Posterior cingulate gyrus (tissue), 11 donors: ENCODE measurements at regions not wholly inside any gene's neighbourhood (a gene's known extent, or its start where the extent isn't known, plus 50 kb on each side); places are given as distances from the start of the nearest gene placed in this dataset.

Experiments used
- DNase-seq, 10 donors: peaks; one replicate each; pipeline versions ENCODE4 v3.0.0 to v3.0.0-alpha.2; 2020 to 2021; ENCODE audit warnings: mixed read lengths in 3 of 10
- intact Hi-C: fragments of 100-400 bp; cut with DNase I; formaldehyde crosslinking; loops from one replicate; pipeline ENCODE4 v1.15.1; 2023

GRCh38 chr21:35672313-35672712, 388.0 kb downstream of the SETD4 start:
- DNase-seq, result no peak
- intact Hi-C loops, result no loop called here

DNA sequence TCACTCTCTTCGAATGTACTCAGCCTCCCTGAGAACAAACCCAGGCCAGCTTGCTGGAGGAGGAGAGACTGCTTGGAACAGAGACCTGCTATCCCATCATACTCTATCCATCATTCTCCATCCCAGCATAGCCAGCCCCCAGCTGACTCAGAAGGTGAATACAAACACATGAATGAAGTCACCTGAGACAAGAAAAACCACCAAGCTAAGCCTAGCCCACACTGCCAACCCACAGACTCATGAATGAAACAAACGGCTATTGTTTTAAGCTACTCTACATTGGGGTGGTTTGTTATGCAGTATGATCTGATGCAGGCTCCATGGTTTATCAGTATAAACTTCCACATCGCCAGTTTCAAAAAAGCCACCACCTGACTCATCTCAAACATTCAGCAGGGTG, 395.6 kb downstream of the SETD4 start:
- DNase-seq, result no peak
- intact Hi-C loops, result no loop called here

- intact Hi-C loops, result no loop called here
- DNase-seq, result no peak
These were observed 396.3 kb downstream of the SETD4 start for GRCh38 chr21:35663856-35664606.

GRCh38 chr21:35658242-35658641, 402.1 kb downstream of the SETD4 start:
- intact Hi-C loops, result no loop called here
- DNase-seq, result no peak

DNA sequence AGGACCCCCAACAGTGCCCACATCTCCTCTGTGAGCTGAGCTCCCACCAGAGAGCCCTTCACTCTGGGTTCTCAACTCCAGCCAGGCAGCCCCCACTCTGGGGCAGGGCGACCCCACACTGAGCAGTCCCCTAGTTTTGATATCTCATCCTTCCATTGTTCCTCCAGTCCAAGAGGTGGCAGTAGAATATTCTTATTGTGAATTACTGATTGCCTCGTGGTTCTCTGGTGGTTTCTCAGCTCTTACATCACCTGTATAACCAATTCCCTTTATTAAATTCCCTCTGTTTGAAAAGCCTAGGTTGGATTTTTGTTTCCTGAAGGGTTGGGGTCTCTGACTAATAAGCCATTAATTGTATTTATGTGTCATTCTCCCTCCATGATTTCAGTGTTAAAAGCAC, 407.5 kb downstream of the SETD4 start:
- intact Hi-C loops, result no loop called here
- no peak for DNase-seq

- intact Hi-C loops, result no loop called here
- DNase-seq, result no peak
These were observed 408.1 kb downstream of the SETD4 start for GRCh38 chr21:35652196-35652595.

- intact Hi-C loops, result no loop called here
- DNase-seq, result no peak
These were observed 409.1 kb downstream of the SETD4 start for GRCh38 chr21:35651196-35651595.

DNA sequence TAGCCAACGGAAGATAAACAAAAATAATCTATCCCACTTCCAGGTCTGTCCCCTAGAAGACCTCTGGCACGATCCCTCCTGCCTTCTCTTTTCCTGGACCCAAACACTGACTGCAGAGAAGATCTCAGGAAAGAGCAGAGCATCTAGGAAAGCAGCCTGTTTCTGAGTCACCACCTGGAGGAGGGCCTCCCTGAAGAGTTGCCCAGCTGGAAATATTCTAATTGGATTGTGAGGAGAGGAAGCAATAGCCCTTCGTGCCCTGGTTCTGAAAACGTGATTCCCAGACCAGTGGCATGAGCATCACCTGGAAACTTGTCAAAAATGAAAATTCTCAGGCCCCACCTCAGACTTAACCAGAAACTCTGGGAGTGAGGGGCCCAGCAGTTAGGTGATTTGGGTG, 411.1 kb downstream of the SETD4 start:
- no peak for DNase-seq
- intact Hi-C loops, result no loop called here

GRCh38 chr21:35648512-35648911, 411.8 kb downstream of the SETD4 start:
- DNase-seq, result no peak
- intact Hi-C loops, result no loop called here

DNA sequence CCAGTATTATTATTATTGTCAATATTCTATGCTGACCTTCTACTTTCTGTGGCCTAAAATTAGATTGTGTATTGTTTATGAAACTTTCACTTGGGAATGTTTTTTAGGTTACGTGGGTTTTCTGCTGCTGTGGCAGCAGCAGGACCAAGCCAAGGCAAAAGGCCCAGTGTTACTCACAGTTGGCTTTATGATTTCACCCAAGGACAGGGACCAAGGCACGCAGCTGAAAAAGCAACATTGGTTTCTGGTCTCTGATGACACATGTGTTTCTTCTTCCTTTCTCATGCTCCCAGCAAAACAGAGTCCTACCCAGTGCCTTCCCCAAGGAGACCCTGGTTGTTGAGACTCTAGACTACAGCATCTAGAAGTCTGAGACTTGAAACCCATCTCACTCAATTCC, 413.7 kb downstream of the SETD4 start:
- intact Hi-C loops, result no loop called here
- no peak for DNase-seq

- intact Hi-C loops, result no loop called here
These were observed 414.3 kb downstream of the SETD4 start for GRCh38 chr21:35645991-35646390.

DNA sequence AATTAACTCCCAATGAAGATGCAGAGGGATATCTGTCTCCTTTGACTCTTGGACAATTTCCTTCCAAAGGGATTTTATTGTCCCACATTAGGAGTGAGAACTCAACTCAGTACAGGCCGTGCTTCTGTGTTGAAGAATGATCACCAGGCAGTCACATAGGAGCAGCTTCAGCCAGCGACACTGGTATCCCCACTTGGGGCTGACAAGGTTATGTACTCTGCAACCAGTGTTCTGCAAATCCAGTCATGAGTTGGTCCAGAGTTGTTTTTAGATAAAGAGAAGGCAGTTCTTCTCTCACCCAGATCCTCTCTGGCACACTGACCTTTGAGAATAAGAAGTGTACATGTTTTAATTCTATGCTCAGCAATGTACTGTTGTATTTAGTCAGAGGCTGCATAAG, 415.8 kb downstream of the SETD4 start:
- intact Hi-C loops, result no loop called here
- DNase-seq, result no peak

More at GRCh38 chr21:35645991-35646390, 414.3 kb downstream of the SETD4 start:
- no peak for DNase-seq

DNA sequence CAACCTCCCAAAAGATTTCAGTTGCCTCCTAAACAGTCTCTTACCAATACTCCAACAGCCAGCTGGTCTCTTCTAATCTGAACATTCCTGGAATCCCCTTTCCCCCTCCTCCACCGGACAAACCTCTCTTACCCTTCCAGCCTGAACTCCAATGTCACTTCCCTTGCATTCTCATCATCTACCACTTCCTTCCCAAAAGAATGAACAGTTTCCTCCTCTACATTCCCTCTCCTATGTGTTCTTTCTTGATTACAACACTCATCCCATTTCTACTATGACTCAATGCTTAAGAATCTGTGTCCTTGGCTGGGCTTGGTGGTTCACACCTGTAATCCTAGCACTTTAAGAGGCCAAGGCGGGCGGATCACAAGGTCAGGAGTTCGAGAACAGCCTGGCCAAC, 417.1 kb downstream of the SETD4 start:
- no peak for DNase-seq
- intact Hi-C loops, result no loop called here

DNA sequence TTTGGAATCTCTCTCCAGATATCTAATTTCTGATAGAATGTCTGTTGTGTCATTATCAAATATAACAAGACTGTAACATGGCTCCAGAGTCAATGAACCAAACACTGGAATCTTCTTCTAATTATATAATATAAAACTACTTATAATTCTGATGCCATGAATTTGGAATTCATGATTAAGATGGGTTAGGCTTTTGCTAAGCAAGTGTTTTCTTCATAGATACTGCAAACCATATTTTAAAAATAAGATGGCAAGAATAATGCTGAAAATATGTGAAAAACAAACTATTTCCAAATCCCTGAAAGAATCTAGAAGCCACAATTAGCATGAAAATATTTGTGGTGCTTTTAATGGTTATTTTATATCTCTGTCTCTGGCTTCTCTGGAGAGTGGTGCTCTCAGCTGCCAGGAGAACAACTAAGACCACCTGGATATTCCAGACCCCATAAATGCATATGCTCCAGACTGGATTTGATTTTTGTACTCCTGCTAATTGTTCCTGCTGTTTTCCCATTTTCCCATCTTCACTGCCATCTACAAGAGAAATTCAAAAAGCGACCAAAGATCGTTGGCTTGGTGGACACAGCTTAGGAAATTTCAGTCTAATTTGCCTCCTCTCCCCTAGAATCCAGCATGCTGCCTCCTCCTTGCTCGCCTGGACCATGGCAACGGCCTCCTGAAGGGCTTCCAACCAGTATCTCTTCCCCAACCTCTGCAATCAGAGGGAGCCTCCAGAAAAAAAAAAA, 418.9 kb downstream of the SETD4 start:
- intact Hi-C loops, result no loop called here

DNA sequence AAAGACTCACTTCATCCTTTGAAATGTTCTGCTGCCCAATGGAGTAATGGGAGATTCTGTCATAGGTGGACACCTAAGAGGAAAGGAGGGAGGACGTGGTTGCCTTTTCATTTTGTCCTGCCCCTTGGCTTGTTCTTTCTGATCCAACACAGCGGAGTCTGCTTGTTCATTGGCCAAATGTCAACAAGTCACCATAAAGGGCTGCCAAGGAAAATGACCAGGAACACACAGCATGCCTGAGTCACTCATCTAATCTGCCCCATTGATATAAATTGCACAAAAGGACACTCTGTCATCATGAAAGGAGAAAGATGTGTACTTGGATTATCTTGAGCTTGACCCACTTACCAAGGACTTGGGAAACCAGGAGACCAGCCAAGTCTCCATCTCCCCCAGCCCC, 422.9 kb downstream of the SETD4 start:
- no peak for DNase-seq
- intact Hi-C loops, result no loop called here

More for the DNA sequence above, 418.9 kb downstream of the SETD4 start:
- no peak for DNase-seq

DNA sequence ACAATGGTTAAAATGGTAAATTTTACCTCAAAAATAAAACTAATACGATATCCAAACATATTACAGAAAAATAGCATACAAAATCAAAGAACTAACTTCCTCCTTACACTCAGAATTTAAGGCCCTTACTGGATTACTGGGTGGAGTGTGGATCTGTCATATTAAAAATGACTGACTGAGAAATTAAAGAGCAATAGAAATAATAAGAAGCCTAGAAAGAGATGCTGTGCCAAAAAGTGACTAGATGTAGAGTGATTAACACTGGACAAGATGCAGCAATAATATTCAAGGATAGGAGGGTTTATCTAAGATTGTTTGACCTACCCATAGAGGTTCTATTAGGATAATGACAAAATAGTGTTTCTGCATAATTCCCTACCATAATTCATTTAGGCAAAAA, 424.3 kb downstream of the SETD4 start:
- DNase-seq, result no peak
- intact Hi-C loops, result no loop called here

DNA sequence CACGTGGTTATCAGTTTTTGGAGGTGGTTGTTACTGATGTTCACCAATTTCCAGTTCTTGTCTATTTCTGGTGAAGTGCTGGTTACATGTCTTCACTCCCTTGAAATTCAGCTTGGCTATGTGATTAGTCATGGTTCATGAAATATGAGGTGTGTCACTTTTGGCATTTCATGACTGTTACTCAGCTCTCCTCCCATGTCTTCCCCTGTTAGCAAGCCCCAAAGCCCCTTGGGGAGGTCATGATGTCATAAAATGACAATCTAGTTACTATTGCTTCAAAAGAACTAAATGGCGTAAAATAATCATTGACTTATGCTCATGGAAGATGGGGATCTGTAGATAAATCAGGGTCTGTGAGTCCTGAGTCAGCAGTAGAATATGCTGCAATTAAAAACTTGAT, 425.1 kb downstream of the SETD4 start:
- no peak for DNase-seq
- intact Hi-C loops, result no loop called here

DNA sequence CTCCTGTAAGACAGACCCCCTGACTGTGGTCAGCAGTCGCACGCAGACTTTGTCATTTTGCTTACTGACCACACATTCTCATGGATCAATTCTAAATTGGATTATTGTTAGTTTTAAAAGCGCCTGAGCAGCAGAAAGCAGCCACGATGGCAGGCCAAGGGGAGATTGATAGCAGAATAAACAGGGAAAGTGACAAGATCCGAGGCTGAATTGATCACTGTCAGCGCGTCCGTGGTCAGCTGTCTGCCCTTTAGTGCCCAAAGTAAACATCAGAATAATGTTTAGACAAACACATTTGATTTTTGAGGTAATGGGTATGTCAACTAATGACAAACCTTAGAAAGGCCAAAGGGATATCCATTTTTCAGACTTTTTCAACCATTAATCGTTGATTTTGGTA, 426.8 kb downstream of the SETD4 start:
- DNase-seq, result no peak
- intact Hi-C loops, result no loop called here

GRCh38 chr21:35632711-35633110, 427.6 kb downstream of the SETD4 start:
- intact Hi-C loops, result no loop called here
- no peak for DNase-seq

DNA sequence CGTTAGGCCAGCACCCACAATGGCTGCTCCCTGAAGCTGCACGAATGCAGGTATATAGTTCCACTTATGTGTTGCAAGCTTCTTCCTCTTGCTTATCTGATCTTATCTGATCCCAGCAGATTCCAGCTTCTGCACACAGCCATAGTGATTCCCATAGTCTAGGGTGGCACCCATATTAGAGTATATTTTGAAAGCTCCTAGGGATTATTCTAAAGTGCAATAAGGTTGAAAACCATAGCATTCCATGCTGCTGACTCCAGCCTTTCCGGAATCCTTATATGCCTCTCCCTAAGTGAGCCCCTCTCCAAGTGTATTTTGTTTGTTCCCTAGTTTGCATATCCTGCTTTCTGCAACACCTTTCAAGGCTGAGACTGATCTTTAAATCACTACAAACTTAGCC, 432.0 kb downstream of the SETD4 start:
- intact Hi-C loops, result no loop called here

DNA sequence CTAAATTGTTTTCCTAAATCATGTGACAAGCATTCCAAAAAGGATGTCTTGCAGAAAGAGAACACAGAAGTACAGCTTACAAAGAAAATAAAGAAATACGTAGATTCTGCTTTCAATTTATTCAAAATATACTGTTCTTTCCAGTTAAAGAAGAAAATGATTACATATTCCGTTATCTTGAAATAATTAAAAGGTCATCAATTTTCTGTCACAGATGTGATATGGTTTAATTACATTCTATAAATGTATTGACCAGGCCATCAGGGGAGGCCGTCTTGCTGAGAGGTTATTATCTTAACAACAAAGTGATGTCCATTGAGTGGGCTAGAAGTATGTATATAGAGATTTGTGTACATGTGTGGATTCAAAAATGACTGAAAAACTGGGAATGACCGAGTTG, 432.9 kb downstream of the SETD4 start:
- no peak for DNase-seq
- intact Hi-C loops, result no loop called here

More for the DNA sequence above, 432.0 kb downstream of the SETD4 start:
- DNase-seq, result no peak

- intact Hi-C loops, result no loop called here
- no peak for DNase-seq
These were observed 434.8 kb downstream of the SETD4 start for GRCh38 chr21:35625576-35625975.
